B cell (primary cell): ENCODE measurements at regions not wholly inside any gene's neighbourhood (a gene's known extent, or its start where the extent isn't known, plus 50 kb on each side); places are given as distances from the start of the nearest gene placed in this dataset.

ENCODE experiments used
- ATAC-seq: fragments of 200-7000 bp; cut with Tn5 transposase; one replicate; pipeline ENCODE4 v1.10.0; 2021; ENCODE audit warnings: low read depth, mild to moderate bottlenecking, moderate number of reproducible peaks, moderate library complexity
- CTCF ChIA-PET: fragments of 350-600 bp; sonication (Branson Sonifier 250); formaldehyde crosslinking; loops from one replicate; lab custom pipeline; 2021; ENCODE audit warnings: antibody characterized with exemption, inconsistent platforms; lab: Charles Lee
- POLR2A ChIA-PET: fragments of 350-600 bp; sonication (Branson Sonifier 250); formaldehyde crosslinking; loops from one replicate; lab custom pipeline; 2021; ENCODE audit warnings: antibody characterized with exemption; lab: Charles Lee
- DNase-seq: peaks from one replicate; pipeline ENCODE4 v3.0.0; 2013
- H2AFZ ChIP-seq: 2 replicates; pipeline ENCODE4 v1.6.1; 2012; ENCODE audit warnings: mild to moderate bottlenecking, low read depth, low read length; ENCODE audit not compliant: insufficient read depth, poor library complexity, severe bottlenecking
- H3K27ac ChIP-seq, 2 donors: 1 replicate in 1 of 2; 2 replicates in 1 of 2; pipeline ENCODE4 v1.5.1; 2012 to 2013; ENCODE audit warnings: low read length in 2 of 2, mild to moderate bottlenecking in 2 of 2, moderate library complexity in 1 of 2
- H3K27me3 ChIP-seq, 4 experiments: fragments of 200-600 bp in 1 of 4; sonication (generic) in 1 of 4; replicated peaks in 1 of 4; 1 replicate in 2 of 4; 2 replicates in 2 of 4; pipeline versions ENCODE4 v1.6.1 to v1.7.0; 2013 to 2016; ENCODE audit warnings: low read length in 3 of 4, mild to moderate bottlenecking in 2 of 4, mixed read lengths in 1 of 4, moderate library complexity in 1 of 4; ENCODE audit not compliant: insufficient read depth in 4 of 4, control insufficient read depth in 3 of 4; ENCODE audit errors: control extremely low read depth in 1 of 4
- H3K36me3 ChIP-seq, 2 experiments: replicated peaks in 1 of 2; 1 replicate in 1 of 2; 2 replicates in 1 of 2; pipeline versions ENCODE4 v1.6.1 to v1.7.1; 2013; ENCODE audit warnings: low read length in 1 of 2; ENCODE audit not compliant: insufficient read depth in 2 of 2, control insufficient read depth in 1 of 2; ENCODE audit errors: control extremely low read depth in 1 of 2, extremely low read depth in 1 of 2
- H3K4me1 ChIP-seq, 2 donors: fragments of 200-600 bp in 1 of 2; sonication (generic) in 1 of 2; 1 replicate in 1 of 2; 2 replicates in 1 of 2; pipeline versions ENCODE4 v1.5.1 to v1.6.1; 2013 to 2017; ENCODE audit warnings: low read length in 2 of 2; ENCODE audit not compliant: control insufficient read depth in 2 of 2, insufficient read depth in 2 of 2
- H3K4me2 ChIP-seq: replicated peaks from 2 replicates; pipeline ENCODE3; 2012; ENCODE audit warnings: mild to moderate bottlenecking, low read depth, low read length; ENCODE audit not compliant: poor library complexity, severe bottlenecking
- H3K4me3 ChIP-seq, 5 experiments: fragments of 200-600 bp in 1 of 5; sonication (generic) in 1 of 5; 1 replicate in 3 of 5; 2 replicates in 2 of 5; pipeline versions ENCODE4 v1.5.1 to v1.7.0; 2011 to 2016; ENCODE audit warnings: low read length in 4 of 5, mild to moderate bottlenecking in 4 of 5, low read depth in 2 of 5, control low read depth in 1 of 5, moderate library complexity in 1 of 5; ENCODE audit not compliant: insufficient read depth in 1 of 5; ENCODE audit errors: control extremely low read depth in 1 of 5, extremely low read depth in 1 of 5
- H3K79me2 ChIP-seq: fragments of 200-600 bp; sonication (generic); one replicate; pipeline ENCODE4 v1.6.0; 2016; ENCODE audit warnings: low read length; ENCODE audit not compliant: control insufficient read depth, insufficient read depth
- H3K9ac ChIP-seq: fragments of 200-600 bp; sonication (generic); 2 replicates; pipeline ENCODE4 v1.6.1; 2017; ENCODE audit warnings: mild to moderate bottlenecking, low read length, moderate library complexity
- H3K9me3 ChIP-seq, 3 donors: one replicate each; pipeline versions ENCODE4 v1.6.1 to v1.7.1; 2013; ENCODE audit warnings: low read length in 2 of 3; ENCODE audit not compliant: control insufficient read depth in 2 of 3, insufficient read depth in 1 of 3; ENCODE audit errors: control extremely low read depth in 1 of 3
- H4K20me1 ChIP-seq: 2 replicates; pipeline ENCODE4 v1.6.0; 2012; ENCODE audit warnings: mild to moderate bottlenecking, low read length; ENCODE audit not compliant: insufficient read depth, control insufficient read depth, poor library complexity, severe bottlenecking
- H3K27ac Mint-ChIP-seq: one replicate; pipeline ENCODE4 v1.8.0; 2021; ENCODE audit warnings: mixed read lengths
- H3K27me3 Mint-ChIP-seq: one replicate; pipeline ENCODE4 v1.8.0; 2021; ENCODE audit warnings: mixed read lengths
- H3K4me1 Mint-ChIP-seq: one replicate; pipeline ENCODE4 v1.8.0; 2021; ENCODE audit warnings: mixed read lengths
- H3K4me3 Mint-ChIP-seq: one replicate; pipeline ENCODE4 v1.8.0; 2021; ENCODE audit warnings: mixed read lengths
- H3K9me3 Mint-ChIP-seq: one replicate; pipeline ENCODE4 v1.8.0; 2022; ENCODE audit warnings: mixed read lengths; ENCODE audit not compliant: insufficient read depth
- EZH2 ChIP-seq: IDR thresholded peaks from 2 replicates; pipeline ENCODE4 v1.6.1; 2012; ENCODE audit warnings: borderline replicate concordance, low read depth, mild to moderate bottlenecking, moderate library complexity, low read length; ENCODE audit not compliant: insufficient read depth, poor library complexity, severe bottlenecking
- WGBS: methylation state at CpG from one replicate; pipeline ENCODE4 v1.1.5; 2013; ENCODE audit warnings: missing lambda C conversion rate; ENCODE audit not compliant: insufficient coverage; 5-methylcytosine and 5-hydroxymethylcytosine counted together
- intact Hi-C: fragments of 100-400 bp; cut with micrococcal nuclease; formaldehyde crosslinking; loops from one replicate; pipeline ENCODE4 v1.10.0; 2022
- TF ChIP-seq, protein P1 (sequence below): fragments of 200-600 bp; IDR thresholded peaks from one replicate; pipeline ENCODE4 v1.8.0; 2022; ENCODE audit warnings: antibody characterized with exemption, mild to moderate bottlenecking

DNA sequence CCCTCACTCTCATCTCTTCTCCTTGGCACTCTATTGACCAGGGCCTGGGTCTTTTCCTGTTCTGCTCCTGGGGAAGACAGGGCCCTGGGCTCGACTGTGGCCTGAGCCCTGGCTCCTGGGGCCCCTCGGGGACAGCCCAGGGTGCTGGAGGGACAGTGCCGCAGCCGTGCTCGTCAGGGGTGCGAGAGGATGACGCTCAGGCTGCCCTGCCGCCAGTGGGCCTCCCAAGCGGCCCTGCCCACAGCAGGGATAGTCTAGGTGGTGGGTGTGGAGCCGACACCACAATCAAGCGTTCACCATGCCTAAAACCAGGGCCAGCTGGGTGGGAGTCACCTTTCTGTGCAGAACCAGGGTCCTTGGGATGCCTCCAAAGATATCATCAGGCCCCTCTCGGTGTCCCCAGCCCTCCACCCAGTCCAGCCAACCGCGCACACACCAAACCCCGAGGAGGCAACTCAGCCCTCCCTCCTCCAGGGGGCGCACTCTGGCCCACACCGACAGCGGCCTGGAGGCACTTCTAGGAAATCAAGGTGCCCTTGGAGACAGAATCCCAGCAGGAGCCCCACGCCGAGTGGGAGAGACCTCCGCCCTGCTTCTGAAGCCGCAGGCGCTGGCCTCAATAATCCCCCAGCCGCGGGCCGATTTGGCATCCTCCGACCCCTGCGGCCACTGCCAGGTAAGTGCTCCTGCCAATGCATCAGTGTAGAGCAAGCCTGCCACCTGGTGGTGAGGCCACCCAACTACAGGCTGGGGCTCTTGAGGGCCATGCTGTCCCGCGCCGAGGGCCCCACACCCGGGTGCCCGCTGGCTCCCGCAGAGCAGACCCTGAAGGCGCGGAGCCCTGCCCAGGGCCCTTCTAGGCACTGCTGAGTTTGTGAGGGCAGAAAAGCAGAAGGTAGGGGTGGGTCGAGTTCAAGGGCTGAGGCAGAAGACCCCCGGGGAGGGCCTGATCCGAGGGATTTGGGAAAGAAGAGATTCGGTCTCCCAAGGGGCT is 496.4 kb downstream of the BUD13 start:
- intact Hi-C loops = loop anchor here (5.0 to 10.0 kb wide), 2 partner anchors 954 to 1932 kb away; no protein-coding TSS in a partner anchor
- Histone ChIP-seq H3K9ac (no peak overlapping the region), H3K4me2 (peak overlapping the region; percentile 32), H3K4me1 (peaks cover 0 to 3% of the 10 kb centered on the region in 2 donors), H3K9me3 (peaks cover 0 to 7% (median 0%) of the 10 kb centered on the region in 3 donors), H3K27me3 (peaks cover 0 to 4% (median 0%) of the 10 kb centered on the region in 4 experiments), H3K4me3 (no peak overlapping the region), H3K36me3 (no peaks in the 10 kb centered on the region), H2AFZ (peak overlapping the region; percentile 32), H3K79me2 (no peaks in the 10 kb centered on the region), H4K20me1 (no peaks in the 10 kb centered on the region), H3K27ac (no peak overlapping the region)
- DNase-seq (peak; percentile 61), ATAC-seq (no peak)
- POLR2A ChIA-PET = no interaction called here
- CTCF ChIA-PET = no interaction called here
- H3K27ac Mint-ChIP-seq = no peak overlapping the region
- no peak overlapping the region for H3K4me3 Mint-ChIP-seq
- peaks cover 3% of the 10 kb centered on the region for H3K27me3 Mint-ChIP-seq
- 39% methylated on average over 37 of the region's 40 CpGs for WGBS
- TF ChIP-seq, protein P1, sequence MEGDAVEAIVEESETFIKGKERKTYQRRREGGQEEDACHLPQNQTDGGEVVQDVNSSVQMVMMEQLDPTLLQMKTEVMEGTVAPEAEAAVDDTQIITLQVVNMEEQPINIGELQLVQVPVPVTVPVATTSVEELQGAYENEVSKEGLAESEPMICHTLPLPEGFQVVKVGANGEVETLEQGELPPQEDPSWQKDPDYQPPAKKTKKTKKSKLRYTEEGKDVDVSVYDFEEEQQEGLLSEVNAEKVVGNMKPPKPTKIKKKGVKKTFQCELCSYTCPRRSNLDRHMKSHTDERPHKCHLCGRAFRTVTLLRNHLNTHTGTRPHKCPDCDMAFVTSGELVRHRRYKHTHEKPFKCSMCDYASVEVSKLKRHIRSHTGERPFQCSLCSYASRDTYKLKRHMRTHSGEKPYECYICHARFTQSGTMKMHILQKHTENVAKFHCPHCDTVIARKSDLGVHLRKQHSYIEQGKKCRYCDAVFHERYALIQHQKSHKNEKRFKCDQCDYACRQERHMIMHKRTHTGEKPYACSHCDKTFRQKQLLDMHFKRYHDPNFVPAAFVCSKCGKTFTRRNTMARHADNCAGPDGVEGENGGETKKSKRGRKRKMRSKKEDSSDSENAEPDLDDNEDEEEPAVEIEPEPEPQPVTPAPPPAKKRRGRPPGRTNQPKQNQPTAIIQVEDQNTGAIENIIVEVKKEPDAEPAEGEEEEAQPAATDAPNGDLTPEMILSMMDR = peak; percentile 71
- no peak for TF ChIP-seq EZH2
- H3K9me3 Mint-ChIP-seq = no peaks in the 10 kb centered on the region
- no peaks in the 10 kb centered on the region for H3K4me1 Mint-ChIP-seq

DNA sequence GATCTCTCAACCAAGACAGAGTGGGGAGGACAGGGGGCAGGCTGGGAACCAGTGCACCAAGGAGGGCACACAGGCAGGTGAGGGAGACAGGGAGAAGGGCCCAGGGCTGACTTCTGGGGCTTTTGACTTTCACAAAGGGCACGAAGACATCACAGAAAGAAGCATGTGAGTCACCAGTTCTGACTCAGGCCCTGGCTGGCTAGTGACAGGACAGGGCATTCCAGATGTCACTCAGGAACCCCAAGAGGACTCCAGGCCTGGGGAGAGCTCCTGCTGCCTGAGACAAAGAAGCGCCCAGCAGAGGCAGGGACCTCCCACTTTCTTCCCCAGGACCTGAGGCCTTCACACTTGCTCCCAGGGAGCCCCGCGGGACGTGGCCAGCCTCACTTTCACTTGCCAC is 497.2 kb downstream of the BUD13 start:
- Mint-ChIP-seq H3K27me3 (peaks cover 3% of the 10 kb centered on the region), H3K27ac (no peak overlapping the region), H3K4me3 (no peak overlapping the region), H3K4me1 (no peaks in the 10 kb centered on the region), H3K9me3 (no peaks in the 10 kb centered on the region)
- Histone ChIP-seq H3K9me3 (peaks cover 0 to 7% (median 0%) of the 10 kb centered on the region in 3 donors), H3K79me2 (no peaks in the 10 kb centered on the region), H3K4me2 (no peak overlapping the region), H3K9ac (no peak overlapping the region), H3K36me3 (no peaks in the 10 kb centered on the region), H3K4me3 (no peak overlapping the region), H3K4me1 (peaks cover 0 to 3% of the 10 kb centered on the region in 2 donors), H3K27ac (no peak overlapping the region), H3K27me3 (peaks cover 0 to 4% (median 0%) of the 10 kb centered on the region in 4 experiments), H4K20me1 (no peaks in the 10 kb centered on the region), H2AFZ (no peak overlapping the region)
- no peak for ATAC-seq
- intact Hi-C loops = loop anchor here (5.0 to 10.0 kb wide), 2 partner anchors 953 to 1931 kb away; no protein-coding TSS in a partner anchor
- 85% methylated on average over 5 of the region's 5 CpGs for WGBS
- ChIA-PET POLR2A (no interaction called here), CTCF (no interaction called here)
- TF ChIP-seq EZH2 = no peak
- TF ChIP-seq, protein P1 = no peak
- no peak for DNase-seq
